HCT116 (cell line): ENCODE measurements at regions not wholly inside any gene's neighbourhood (a gene's known extent, or its start where the extent isn't known, plus 50 kb on each side); places are given as distances from the start of the nearest gene placed in this dataset.

Source experiments
- ATAC-seq: fragments of 200-7000 bp; cut with Tn5 transposase; 2 replicates; pipeline ENCODE4 v1.9.1; 2020; ENCODE audit warnings: mild to moderate bottlenecking, moderate library complexity
- BruUV-seq: library from RNA; stranded (reverse); fragments of 400-500 nt; replicated peaks from 2 replicates; lab custom pipeline; 2021; lab: Mats Ljungman, UMichigan
- CTCF ChIA-PET: fragments of 300-600 bp; sonication (Branson Sonifier 250); formaldehyde crosslinking; loops from one replicate; lab custom pipeline; 2021; ENCODE audit warnings: antibody characterized with exemption; lab: Charles Lee
- POLR2A ChIA-PET: fragments of 300-600, 350-600 bp; sonication (Branson Sonifier 250); formaldehyde crosslinking; loops from one replicate; lab custom pipeline; 2021; ENCODE audit warnings: antibody characterized with exemption; lab: Charles Lee
- RAD21 ChIA-PET, 2 experiments: fragments of 300-600 bp; sonication (Branson Sonifier 250); formaldehyde crosslinking; loops; one replicate each; lab custom pipeline; 2023; ENCODE audit warnings: low total read pairs in 2 of 2; ENCODE audit not compliant: uncharacterized antibody in 2 of 2, unreplicated experiment in 2 of 2, low non-redundant PET in 1 of 2; lab: Charles Lee
- DNase-seq: peaks from one replicate; pipeline ENCODE4 v3.0.0-alpha.2; 2010; ENCODE audit warnings: low read depth, low spot score
- H2AFZ ChIP-seq: fragments of 200-600 bp; shearing (Covaris generic), sonication (generic); 2 replicates; pipeline ENCODE4 v1.6.1; 2017; ENCODE audit warnings: low read depth, mixed run types, mixed read lengths, antibody characterized with exemption, low read length; ENCODE audit not compliant: poor library complexity, severe bottlenecking
- H3K27ac ChIP-seq: 2 replicates; pipeline ENCODE4 v1.5.1; 2012; ENCODE audit warnings: low read depth, low read length
- H3K27me3 ChIP-seq: fragments of 200-600 bp; sonication (generic); 2 replicates; pipeline ENCODE4 v1.6.1; 2016; ENCODE audit warnings: mixed run types, low read length, mixed read lengths; ENCODE audit not compliant: insufficient read depth
- H3K36me3 ChIP-seq, 2 experiments: fragments of 200-500 bp in 1 of 2; fragments of 200-600 bp in 1 of 2; sonication (Bioruptor generic) in 1 of 2; sonication (generic) in 1 of 2; 2 replicates each; pipeline versions ENCODE4 v1.5.1 to v1.6.1; 2014 to 2016; ENCODE audit warnings: low read length in 2 of 2, inconsistent platforms in 1 of 2, mixed read lengths in 1 of 2, mixed run types in 1 of 2; ENCODE audit not compliant: insufficient read depth in 2 of 2, control insufficient read depth in 1 of 2
- H3K4me1 ChIP-seq, 2 experiments: fragments of 200-600 bp in 1 of 2; sonication (generic) in 1 of 2; 2 replicates each; pipeline versions ENCODE4 v1.5.1 to v1.6.1; 2012 to 2017; ENCODE audit warnings: low read length in 2 of 2, inconsistent platforms in 1 of 2, mild to moderate bottlenecking in 1 of 2, mixed read lengths in 1 of 2, mixed run types in 1 of 2, moderate library complexity in 1 of 2; ENCODE audit not compliant: insufficient read depth in 2 of 2, control insufficient read depth in 1 of 2
- H3K4me2 ChIP-seq: fragments of 200-600 bp; sonication (generic); 2 replicates; pipeline ENCODE4 v1.6.1; 2017; ENCODE audit warnings: mixed run types, low read length, mixed read lengths
- H3K4me3 ChIP-seq, 2 experiments: fragments of 200-600 bp in 1 of 2; sonication (generic) in 1 of 2; replicated peaks in 1 of 2; 2 replicates each; pipeline ENCODE4 v1.5.1; 2011 to 2016; ENCODE audit warnings: low read length in 2 of 2, control low read depth in 1 of 2, low read depth in 1 of 2, mild to moderate bottlenecking in 1 of 2, mixed read lengths in 1 of 2, mixed run types in 1 of 2
- H3K79me2 ChIP-seq: fragments of 200-600 bp; sonication (generic); 2 replicates; pipeline ENCODE4 v1.6.1; 2017; ENCODE audit warnings: mild to moderate bottlenecking, mixed run types, low read length, moderate library complexity, mixed read lengths; ENCODE audit not compliant: insufficient read depth
- H3K9ac ChIP-seq: fragments of 200-600 bp; sonication (generic); 2 replicates; pipeline ENCODE4 v1.6.1; 2016; ENCODE audit warnings: low read length, mixed read lengths
- H3K9me2 ChIP-seq: fragments of 200-600 bp; sonication (generic), shearing (Covaris generic); 2 replicates; pipeline ENCODE4 v1.6.1; 2017; ENCODE audit warnings: mixed run types, mild to moderate bottlenecking, moderate library complexity; ENCODE audit not compliant: insufficient read depth
- H3K9me3 ChIP-seq, 2 experiments: fragments of 200-500 bp in 1 of 2; fragments of 200-600 bp in 1 of 2; sonication (Bioruptor generic) in 1 of 2; sonication (generic) in 1 of 2; 2 replicates each; pipeline ENCODE4 v1.6.1; 2014 to 2017; ENCODE audit warnings: low read length in 2 of 2, mixed read lengths in 2 of 2, inconsistent platforms in 1 of 2, low read depth in 1 of 2, mild to moderate bottlenecking in 1 of 2, mixed run types in 1 of 2, moderate library complexity in 1 of 2; ENCODE audit not compliant: control insufficient read depth in 1 of 2, insufficient read depth in 1 of 2
- H4K20me1 ChIP-seq: fragments of 200-600 bp; sonication (generic), shearing (Covaris generic); 2 replicates; pipeline ENCODE4 v1.6.1; 2017; ENCODE audit warnings: mixed run types, mild to moderate bottlenecking, moderate library complexity; ENCODE audit not compliant: insufficient read depth
- ATF3 ChIP-seq: IDR thresholded peaks from 2 replicates; pipeline ENCODE4 v1.6.1; 2012
- CBX3 ChIP-seq: IDR thresholded peaks from 2 replicates; pipeline ENCODE4 v1.6.1; 2012; ENCODE audit warnings: low read depth
- EZH2phosphoT487 ChIP-seq: fragments of 200-600 bp; IDR thresholded peaks from 2 replicates; pipeline ENCODE4 v1.6.1; 2018; ENCODE audit warnings: antibody characterized with exemption, borderline replicate concordance
- JUND ChIP-seq: IDR thresholded peaks from 2 replicates; pipeline ENCODE4 v1.6.1; 2012
- POLR2AphosphoS5 ChIP-seq: IDR thresholded peaks from 2 replicates; pipeline ENCODE4 v1.6.1; 2011; ENCODE audit warnings: mild to moderate bottlenecking, low read depth, low read length, moderate library complexity
- intact Hi-C: fragments of 100-400 bp; cut with micrococcal nuclease; formaldehyde crosslinking; loops from 2 replicates; pipeline ENCODE4 v1.10.0; 2022

DNA sequence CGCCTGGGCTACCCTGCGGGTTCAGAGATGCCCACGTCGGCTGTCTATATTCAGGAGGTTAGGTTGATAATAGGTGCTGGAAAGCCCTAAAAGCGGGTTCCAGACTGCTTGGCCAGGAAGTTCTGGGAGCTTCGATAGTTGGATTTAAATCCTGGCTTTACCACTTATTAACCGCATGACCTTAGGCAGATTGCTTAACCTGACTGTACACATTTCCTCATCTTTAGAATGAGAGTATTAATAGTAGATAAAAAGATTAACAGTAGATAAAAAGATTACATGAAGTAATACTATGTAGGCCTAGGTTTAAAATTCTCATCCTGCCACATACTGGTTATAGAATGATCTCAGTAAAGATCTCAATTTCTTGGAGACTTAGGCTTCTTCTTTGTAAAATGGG lies 75.0 kb upstream of the ESX1 start:
- no peaks in the 10 kb centered on the region for H3K36me3 ChIP-seq
- H3K9me3 ChIP-seq = no peaks in the 10 kb centered on the region
- intact Hi-C loops = no loop called here
- no peak overlapping the region for H3K4me3 ChIP-seq
- no peak for DNase-seq
- no peaks in the 10 kb centered on the region for H3K79me2 ChIP-seq
- H2AFZ ChIP-seq = no peak overlapping the region
- CTCF ChIA-PET = no interaction called here
- H3K9me2 ChIP-seq = no peaks in the 10 kb centered on the region
- TF ChIP-seq CBX3 (no peak), JUND (no peak)
- H3K9ac ChIP-seq = no peak overlapping the region
- H3K27me3 ChIP-seq = no peaks in the 10 kb centered on the region
- RAD21 ChIA-PET = no interaction called here
- H4K20me1 ChIP-seq = no peaks in the 10 kb centered on the region
- no peak overlapping the region for H3K4me2 ChIP-seq
- POLR2A ChIA-PET = no interaction called here
- ATAC-seq = no peak
- peaks cover 0 to 9% of the 10 kb centered on the region in 2 experiments; a peak in 1 of 4 replicates for H3K4me1 ChIP-seq
- no peak overlapping the region for H3K27ac ChIP-seq
- BruUV-seq = no TSS peak

DNA sequence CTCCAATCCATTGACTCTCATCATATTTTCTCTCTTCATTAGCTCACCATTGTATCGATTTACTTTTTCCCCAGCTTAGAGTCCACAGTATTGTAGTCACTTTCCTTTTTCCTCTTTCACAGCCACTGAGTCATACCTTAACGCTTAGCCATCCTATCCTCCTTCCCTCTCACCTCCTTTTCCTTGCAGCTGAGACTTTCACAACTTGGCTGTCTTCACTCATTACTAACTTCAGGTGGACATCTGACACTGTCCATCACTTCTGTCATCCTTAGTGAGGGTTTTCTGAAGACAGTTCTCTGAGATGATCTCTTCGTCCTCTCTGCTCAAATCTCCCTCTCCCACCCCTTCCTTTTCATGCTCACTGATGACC lies 70.5 kb upstream of the ESX1 start:
- TF ChIP-seq POLR2AphosphoS5 (no peak), EZH2phosphoT487 (no peak), ATF3 (no peak)
- Histone ChIP-seq H2AFZ (no peak overlapping the region), H3K36me3 (no peaks in the 10 kb centered on the region), H3K9me3 (no peaks in the 10 kb centered on the region), H3K9ac (no peak overlapping the region), H3K4me3 (no peak overlapping the region), H4K20me1 (no peaks in the 10 kb centered on the region), H3K79me2 (no peaks in the 10 kb centered on the region), H3K27ac (no peak overlapping the region), H3K4me2 (peak overlapping the region; percentile 19; the same call in 1 of the 2 replicates), H3K9me2 (no peaks in the 10 kb centered on the region), H3K4me1 (peaks cover 0 to 14% of the 10 kb centered on the region in 2 experiments; a peak in 1 of 4 replicates), H3K27me3 (no peaks in the 10 kb centered on the region)
- ChIA-PET CTCF (no interaction called here), POLR2A (no interaction called here), RAD21 (no interaction called here)
- DNase-seq (no peak), ATAC-seq (no peak)
- intact Hi-C loops = no loop called here
- no TSS peak for BruUV-seq
